Astrocyte of the spinal cord (primary cell): ENCODE measurements at regions not wholly inside any gene's neighbourhood (a gene's known extent, or its start where the extent isn't known, plus 50 kb on each side); places are given as distances from the start of the nearest gene placed in this dataset.

Experiments used
- DNase-seq: peaks from one replicate; pipeline ENCODE4 v3.0.0; 2011; ENCODE audit warnings: low read depth, low spot score
- H3K4me3 ChIP-seq: 2 replicates; pipeline ENCODE4 v1.5.1; 2011; ENCODE audit warnings: low read depth, mild to moderate bottlenecking, low read length, moderate library complexity
- CTCF ChIP-seq: IDR thresholded peaks from 2 replicates; pipeline ENCODE4 v1.5.1; 2012; ENCODE audit warnings: low read depth, mild to moderate bottlenecking, low read length, inconsistent platforms
- in situ Hi-C: cut with HindIII; loops from 2 replicates; pipeline ENCODE4 v1.10.0; 2017; ENCODE audit warnings: low sequenced_read_pairs

- TF ChIP-seq CTCF: no peak
- in situ Hi-C loops: no loop called here
- no peak for DNase-seq
- H3K4me3 ChIP-seq: no peak overlapping the region
These were observed 64.0 kb upstream of the ZNF516 start for GRCh38 chr18:76558881-76559667.

- no peak for DNase-seq
- no peak for TF ChIP-seq CTCF
- H3K4me3 ChIP-seq: no peak overlapping the region
- in situ Hi-C loops: no loop called here
These were observed 62.1 kb upstream of the ZNF516 start for GRCh38 chr18:76557026-76557575.

- DNase-seq: no peak
- TF ChIP-seq CTCF: no peak
- in situ Hi-C loops: no loop called here
- no peak overlapping the region for H3K4me3 ChIP-seq
These were observed 59.6 kb upstream of the ZNF516 start for GRCh38 chr18:76554547-76555222.

GRCh38 chr18:76553715-76554546 is 58.9 kb upstream of the ZNF516 start:
- no peak for TF ChIP-seq CTCF
- DNase-seq: no peak
- in situ Hi-C loops: no loop called here
- no peak overlapping the region for H3K4me3 ChIP-seq

- DNase-seq: no peak
- TF ChIP-seq CTCF: no peak
- no peak overlapping the region for H3K4me3 ChIP-seq
- in situ Hi-C loops: no loop called here
These were observed 53.5 kb upstream of the ZNF516 start for GRCh38 chr18:76548541-76548940.

- no peak for DNase-seq
- TF ChIP-seq CTCF: no peak
- in situ Hi-C loops: no loop called here
- no peak overlapping the region for H3K4me3 ChIP-seq
These were observed 52.3 kb upstream of the ZNF516 start for GRCh38 chr18:76547296-76547695.
